Neuronal stem cell (in vitro differentiated cells): ENCODE measurements at regions not wholly inside any gene's neighbourhood (a gene's known extent, or its start where the extent isn't known, plus 50 kb on each side); places are given as distances from the start of the nearest gene placed in this dataset.

Source experiments
- DNase-seq: peaks from one replicate; pipeline ENCODE4 v3.0.0-alpha.2; 2013; ENCODE audit warnings: low spot score
- H2AFZ ChIP-seq: one replicate; pipeline ENCODE4 v1.6.1; 2013; ENCODE audit warnings: mild to moderate bottlenecking, low read length, inconsistent platforms
- H2AK5ac ChIP-seq: 2 replicates; pipeline ENCODE4 v1.6.1; 2013; ENCODE audit warnings: low read depth, mild to moderate bottlenecking, inconsistent platforms, low read length, moderate library complexity, mixed read lengths
- H2BK120ac ChIP-seq: 2 replicates; pipeline ENCODE4 v1.6.1; 2013; ENCODE audit warnings: low read depth, mild to moderate bottlenecking, inconsistent platforms, low read length, moderate library complexity, mixed read lengths
- H2BK12ac ChIP-seq: one replicate; pipeline ENCODE4 v1.6.1; 2013; ENCODE audit warnings: low read length, inconsistent platforms
- H2BK15ac ChIP-seq: 2 replicates; pipeline ENCODE4 v1.6.1; 2013; ENCODE audit warnings: mild to moderate bottlenecking, low read length, inconsistent platforms, mixed read lengths
- H2BK5ac ChIP-seq: one replicate; pipeline ENCODE4 v1.6.1; 2013; ENCODE audit warnings: inconsistent platforms, mild to moderate bottlenecking, low read length, moderate library complexity
- H3K14ac ChIP-seq: one replicate; pipeline ENCODE4 v1.6.1; 2013; ENCODE audit warnings: low read length, inconsistent platforms
- H3K18ac ChIP-seq: 2 replicates; pipeline ENCODE4 v1.6.1; 2013; ENCODE audit warnings: low read length, inconsistent platforms
- H3K23ac ChIP-seq: 2 replicates; pipeline ENCODE4 v1.6.1; 2013; ENCODE audit warnings: low read depth, mild to moderate bottlenecking, mixed read lengths, low read length, inconsistent platforms; ENCODE audit not compliant: poor library complexity
- H3K27ac ChIP-seq: replicated peaks from 3 replicates; pipeline ENCODE4 v1.5.1; 2013; ENCODE audit warnings: low read length, inconsistent platforms
- H3K27me3 ChIP-seq, 3 experiments: 2 replicates each; pipeline ENCODE4 v1.6.1; 2013; ENCODE audit warnings: low read length in 3 of 3, mild to moderate bottlenecking in 2 of 3, inconsistent platforms in 1 of 3, low read depth in 1 of 3, mixed read lengths in 1 of 3, moderate library complexity in 1 of 3; ENCODE audit not compliant: control insufficient read depth in 3 of 3, insufficient read depth in 3 of 3
- H3K36me3 ChIP-seq, 2 donors: replicated peaks in 1 of 2; 2 replicates each; pipeline ENCODE4 v1.6.1; 2013; ENCODE audit warnings: low read length in 2 of 2; ENCODE audit not compliant: control insufficient read depth in 2 of 2, insufficient read depth in 2 of 2
- H3K4ac ChIP-seq: 2 replicates; pipeline ENCODE4 v1.6.1; 2013; ENCODE audit warnings: inconsistent platforms, mild to moderate bottlenecking, low read length, moderate library complexity
- H3K4me1 ChIP-seq, 2 donors: 1 replicate in 1 of 2; 2 replicates in 1 of 2; pipeline ENCODE4 v1.6.1; 2013; ENCODE audit warnings: low read length in 2 of 2, low read depth in 1 of 2; ENCODE audit not compliant: control insufficient read depth in 2 of 2, insufficient read depth in 1 of 2
- H3K4me2 ChIP-seq: one replicate; pipeline ENCODE4 v1.6.1; 2013; ENCODE audit warnings: mild to moderate bottlenecking, low read length, inconsistent platforms; ENCODE audit not compliant: insufficient read depth, poor library complexity, severe bottlenecking
- H3K4me3 ChIP-seq, 2 donors: 2 replicates each; pipeline ENCODE4 v1.5.1; 2013; ENCODE audit warnings: low read length in 2 of 2, mild to moderate bottlenecking in 2 of 2, inconsistent platforms in 1 of 2, moderate library complexity in 1 of 2
- H3K79me1 ChIP-seq: one replicate; pipeline ENCODE4 v1.6.1; 2013; ENCODE audit warnings: low read depth, mild to moderate bottlenecking, inconsistent platforms, low read length, moderate library complexity
- H3K9ac ChIP-seq: one replicate; pipeline ENCODE4 v1.6.1; 2013; ENCODE audit warnings: mild to moderate bottlenecking, low read depth, low read length, inconsistent platforms; ENCODE audit not compliant: poor library complexity
- H3K9me3 ChIP-seq, 2 donors: replicated peaks in 1 of 2; 2 replicates each; pipeline versions ENCODE3 to v1.6.1; 2013; ENCODE audit warnings: low read length in 2 of 2, mild to moderate bottlenecking in 2 of 2, inconsistent platforms in 1 of 2, low read depth in 1 of 2, mixed read lengths in 1 of 2, moderate library complexity in 1 of 2; ENCODE audit not compliant: control insufficient read depth in 2 of 2, insufficient read depth in 1 of 2
- H4K8ac ChIP-seq: one replicate; pipeline ENCODE4 v1.6.1; 2013; ENCODE audit warnings: low read depth, mild to moderate bottlenecking, inconsistent platforms, low read length, moderate library complexity
- H4K91ac ChIP-seq: one replicate; pipeline ENCODE4 v1.6.1; 2013; ENCODE audit warnings: low read length, low read depth, mild to moderate bottlenecking, inconsistent platforms; ENCODE audit not compliant: poor library complexity
- WGBS, 2 donors: extraction: QIAGEN DNeasy Blood & Tissue Kit; methylation state at CpG; one replicate each; pipeline ENCODE4 v1.1.7; 2013; ENCODE audit warnings: missing lambda C conversion rate in 2 of 2, mixed read lengths in 1 of 2; ENCODE audit not compliant: insufficient read length in 2 of 2, insufficient replicate concordance in 1 of 2; ENCODE audit errors: extremely low coverage in 2 of 2; 5-methylcytosine and 5-hydroxymethylcytosine counted together

DNA sequence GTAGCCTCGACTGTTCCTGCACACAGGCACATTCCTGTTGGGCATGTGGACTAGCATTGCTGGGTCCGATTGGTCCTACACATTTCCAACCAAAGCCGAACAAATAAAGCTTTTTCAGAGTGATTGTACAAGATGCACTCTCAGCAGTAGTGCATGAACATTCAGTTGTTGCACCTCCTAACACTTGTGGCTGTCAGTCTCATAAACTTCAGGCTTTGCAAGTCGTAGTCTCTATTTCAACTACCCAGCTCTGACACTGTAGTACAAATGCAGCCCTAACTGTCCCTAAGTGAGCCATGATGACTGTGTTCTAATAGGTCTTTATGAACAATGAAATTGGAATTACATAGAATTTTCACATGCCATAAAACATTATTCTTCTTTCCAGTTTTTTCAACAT is 281.7 kb upstream of the ATP10A start:
- Histone ChIP-seq H2BK5ac (no peak overlapping the region), H3K27ac (no peak overlapping the region), H4K8ac (no peak overlapping the region), H2BK120ac (no peak overlapping the region), H3K23ac (no peak overlapping the region), H3K9me3 (no peaks in the 10 kb centered on the region), H3K4me1 (peaks cover 0 to 3% of the 10 kb centered on the region in 2 donors), H3K36me3 (no peaks in the 10 kb centered on the region), H3K4me2 (no peak overlapping the region), H2BK15ac (no peak overlapping the region), H3K4ac (no peak overlapping the region), H3K9ac (no peak overlapping the region), H3K27me3 (no peaks in the 10 kb centered on the region), H2AFZ (no peak overlapping the region), H4K91ac (no peak overlapping the region), H3K14ac (no peak overlapping the region), H3K79me1 (no peaks in the 10 kb centered on the region), H3K4me3 (no peak overlapping the region), H2AK5ac (no peak overlapping the region), H3K18ac (no peak overlapping the region), H2BK12ac (no peak overlapping the region)
- no CpG with 5 or more reads among the region's 4 CpGs for WGBS, 2 donors
- no peak for DNase-seq

DNA sequence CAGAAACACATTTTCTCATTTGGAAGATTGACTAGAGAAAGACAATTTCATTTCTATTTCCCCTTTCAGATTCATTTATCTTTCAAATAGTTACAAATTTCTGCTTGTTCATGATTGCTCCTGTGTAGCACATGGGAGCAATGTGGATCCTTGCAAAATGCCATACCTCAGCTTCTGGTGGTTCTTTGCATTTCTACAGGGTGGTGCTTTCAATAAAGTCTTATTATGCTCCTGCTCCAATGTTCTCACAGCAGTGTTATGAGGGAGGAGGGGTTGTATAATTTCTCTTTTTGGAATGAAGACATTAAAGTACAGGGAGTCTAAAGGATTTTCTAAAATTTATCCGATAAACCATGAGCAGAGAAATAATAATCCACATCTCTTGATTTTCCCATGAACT is 280.1 kb upstream of the ATP10A start:
- no peak overlapping the region for H2BK120ac ChIP-seq
- no CpG with 5 or more reads among the region's 1 CpG for WGBS, 2 donors
- peaks cover 0 to 3% of the 10 kb centered on the region in 2 donors for H3K4me1 ChIP-seq
- no peak for DNase-seq
- H4K91ac ChIP-seq, result no peak overlapping the region
- no peak overlapping the region for H2AFZ ChIP-seq
- no peak overlapping the region for H2BK15ac ChIP-seq
- H3K4ac ChIP-seq, result no peak overlapping the region
- no peak overlapping the region for H3K14ac ChIP-seq
- no peaks in the 10 kb centered on the region for H3K36me3 ChIP-seq
- no peak overlapping the region for H3K27ac ChIP-seq
- no peak overlapping the region for H2AK5ac ChIP-seq
- H2BK5ac ChIP-seq, result no peak overlapping the region
- H3K9me3 ChIP-seq, result no peaks in the 10 kb centered on the region
- no peaks in the 10 kb centered on the region for H3K79me1 ChIP-seq
- no peak overlapping the region for H3K23ac ChIP-seq
- no peak overlapping the region for H3K4me3 ChIP-seq
- H4K8ac ChIP-seq, result no peak overlapping the region
- H3K18ac ChIP-seq, result no peak overlapping the region
- no peak overlapping the region for H3K9ac ChIP-seq
- no peak overlapping the region for H2BK12ac ChIP-seq
- no peak overlapping the region for H3K4me2 ChIP-seq
- H3K27me3 ChIP-seq, result no peaks in the 10 kb centered on the region

DNA sequence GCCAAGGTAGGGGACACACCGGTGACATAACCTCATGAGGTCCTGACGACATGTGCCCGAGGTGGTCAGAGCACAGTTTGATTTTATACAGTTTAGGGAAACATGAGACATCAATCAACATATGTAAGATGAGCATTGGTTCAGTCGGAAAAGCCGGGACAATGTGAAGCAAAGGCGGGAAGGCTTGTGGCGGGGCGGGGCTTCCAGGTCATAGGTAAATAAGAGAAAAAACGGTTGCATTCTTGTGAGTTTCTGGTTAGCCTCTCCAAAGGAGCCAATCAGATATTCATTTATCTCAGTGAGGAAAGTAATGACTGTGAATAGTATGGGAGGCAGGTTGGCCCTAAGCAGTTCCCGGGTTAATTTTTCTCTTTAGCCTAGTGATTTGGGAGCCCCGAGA is 271.7 kb upstream of the ATP10A start:
- Histone ChIP-seq H2BK120ac (no peak overlapping the region), H3K27ac (no peak overlapping the region), H3K4me2 (no peak overlapping the region), H3K79me1 (no peaks in the 10 kb centered on the region), H2BK12ac (no peak overlapping the region), H3K14ac (no peak overlapping the region), H3K18ac (no peak overlapping the region), H2AK5ac (no peak overlapping the region), H3K27me3 (peaks cover 0 to 2% (median 0%) of the 10 kb centered on the region in 3 experiments), H2BK15ac (no peak overlapping the region), H3K4me1 (peaks cover 0 to 2% of the 10 kb centered on the region in 2 donors), H3K4ac (no peak overlapping the region), H3K9ac (no peak overlapping the region), H3K23ac (no peak overlapping the region), H3K4me3 (no peak overlapping the region), H3K9me3 (no peaks in the 10 kb centered on the region), H2BK5ac (no peak overlapping the region), H4K8ac (no peak overlapping the region), H3K36me3 (no peaks in the 10 kb centered on the region), H2AFZ (no peak overlapping the region), H4K91ac (no peak overlapping the region)
- WGBS, 2 donors, result no CpG with 5 or more reads among the region's 11 CpGs
- DNase-seq, result no peak

DNA sequence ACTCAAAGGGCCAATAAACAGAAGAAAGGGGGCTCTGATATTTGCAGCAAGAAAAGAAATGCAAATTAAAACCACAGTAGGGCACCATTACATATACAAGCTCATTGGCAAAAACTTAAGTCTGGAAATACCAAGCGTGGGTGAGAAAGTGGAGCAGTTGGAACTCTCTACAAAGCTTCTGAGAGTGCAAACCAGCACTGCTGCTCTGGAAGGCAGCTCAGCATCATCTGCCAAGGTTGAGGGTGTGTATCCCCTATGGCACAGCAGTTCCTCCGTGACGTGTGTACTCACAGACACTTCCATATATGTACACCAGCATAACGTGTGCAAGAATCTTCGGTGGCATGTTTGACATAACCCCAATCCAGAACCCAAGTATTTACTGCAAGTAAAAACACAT is 271.0 kb upstream of the ATP10A start:
- H3K4me3 ChIP-seq, result no peak overlapping the region
- no peak for DNase-seq
- H3K27me3 ChIP-seq, result peaks cover 0 to 2% (median 0%) of the 10 kb centered on the region in 3 experiments
- H3K23ac ChIP-seq, result no peak overlapping the region
- H2BK120ac ChIP-seq, result no peak overlapping the region
- no peak overlapping the region for H3K4me2 ChIP-seq
- WGBS, 2 donors, result no CpG with 5 or more reads among the region's 5 CpGs
- H4K91ac ChIP-seq, result no peak overlapping the region
- no peak overlapping the region for H2BK12ac ChIP-seq
- no peaks in the 10 kb centered on the region for H3K36me3 ChIP-seq
- H3K79me1 ChIP-seq, result no peaks in the 10 kb centered on the region
- no peak overlapping the region for H2BK5ac ChIP-seq
- H2BK15ac ChIP-seq, result no peak overlapping the region
- H3K27ac ChIP-seq, result no peak overlapping the region
- H3K9me3 ChIP-seq, result no peaks in the 10 kb centered on the region
- no peak overlapping the region for H2AFZ ChIP-seq
- H2AK5ac ChIP-seq, result no peak overlapping the region
- H3K18ac ChIP-seq, result no peak overlapping the region
- no peak overlapping the region for H4K8ac ChIP-seq
- H3K4me1 ChIP-seq, result peaks cover 0 to 2% of the 10 kb centered on the region in 2 donors
- H3K14ac ChIP-seq, result no peak overlapping the region
- H3K9ac ChIP-seq, result no peak overlapping the region
- H3K4ac ChIP-seq, result no peak overlapping the region
